HG03432 (cell line): ENCODE measurements at regions not wholly inside any gene's neighbourhood (a gene's known extent, or its start where the extent isn't known, plus 50 kb on each side); places are given as distances from the start of the nearest gene placed in this dataset.

ENCODE experiments used
- ATAC-seq: cut with Tn5 transposase; IDR thresholded peaks from one replicate; pipeline ENCODE4 v1.9.1; 2021; ENCODE audit warnings: mild to moderate bottlenecking, moderate library complexity; ENCODE audit not compliant: unreplicated experiment

DNA sequence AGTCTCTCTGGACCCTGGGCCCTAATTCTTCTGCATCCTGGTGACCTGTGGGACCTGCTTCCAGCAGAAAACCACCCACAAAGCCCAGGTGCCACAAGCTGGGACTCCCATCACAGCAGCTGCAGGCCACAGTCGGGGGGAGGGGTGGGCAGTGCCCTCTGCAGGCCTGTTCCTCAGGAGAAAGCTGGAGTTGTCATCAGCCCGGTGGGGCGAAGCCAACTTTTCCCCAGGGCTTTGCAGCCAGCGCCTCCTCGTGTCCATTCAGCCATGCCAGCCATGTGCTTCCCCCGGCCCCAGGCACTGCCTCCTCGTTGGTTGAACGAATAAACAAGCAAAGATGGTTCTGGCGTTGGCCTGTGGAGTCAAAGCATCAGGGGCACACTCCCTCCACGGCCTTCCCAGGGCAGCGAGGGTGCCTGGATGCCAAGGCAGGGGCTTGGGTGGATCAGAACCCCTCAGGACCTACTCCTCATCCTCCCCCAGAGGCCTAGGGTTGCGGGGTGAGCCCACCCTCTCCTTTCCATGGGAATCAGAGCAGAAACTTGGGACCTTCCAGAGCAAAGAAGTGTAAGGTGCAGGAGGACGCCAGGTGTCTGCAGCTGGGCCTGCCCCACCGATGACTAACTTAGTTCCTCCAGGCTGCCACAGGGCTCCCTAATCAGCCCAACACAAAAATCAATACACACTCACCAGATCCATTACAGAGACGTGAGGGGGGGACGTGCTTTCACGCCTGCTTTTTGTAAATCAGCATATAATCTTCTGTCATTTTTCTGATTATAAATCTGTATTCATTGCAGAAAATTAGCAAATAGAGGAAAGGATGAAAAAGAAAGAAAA, 75.7 kb upstream of the RAB6C start:
- peak; percentile 49 for ATAC-seq

DNA sequence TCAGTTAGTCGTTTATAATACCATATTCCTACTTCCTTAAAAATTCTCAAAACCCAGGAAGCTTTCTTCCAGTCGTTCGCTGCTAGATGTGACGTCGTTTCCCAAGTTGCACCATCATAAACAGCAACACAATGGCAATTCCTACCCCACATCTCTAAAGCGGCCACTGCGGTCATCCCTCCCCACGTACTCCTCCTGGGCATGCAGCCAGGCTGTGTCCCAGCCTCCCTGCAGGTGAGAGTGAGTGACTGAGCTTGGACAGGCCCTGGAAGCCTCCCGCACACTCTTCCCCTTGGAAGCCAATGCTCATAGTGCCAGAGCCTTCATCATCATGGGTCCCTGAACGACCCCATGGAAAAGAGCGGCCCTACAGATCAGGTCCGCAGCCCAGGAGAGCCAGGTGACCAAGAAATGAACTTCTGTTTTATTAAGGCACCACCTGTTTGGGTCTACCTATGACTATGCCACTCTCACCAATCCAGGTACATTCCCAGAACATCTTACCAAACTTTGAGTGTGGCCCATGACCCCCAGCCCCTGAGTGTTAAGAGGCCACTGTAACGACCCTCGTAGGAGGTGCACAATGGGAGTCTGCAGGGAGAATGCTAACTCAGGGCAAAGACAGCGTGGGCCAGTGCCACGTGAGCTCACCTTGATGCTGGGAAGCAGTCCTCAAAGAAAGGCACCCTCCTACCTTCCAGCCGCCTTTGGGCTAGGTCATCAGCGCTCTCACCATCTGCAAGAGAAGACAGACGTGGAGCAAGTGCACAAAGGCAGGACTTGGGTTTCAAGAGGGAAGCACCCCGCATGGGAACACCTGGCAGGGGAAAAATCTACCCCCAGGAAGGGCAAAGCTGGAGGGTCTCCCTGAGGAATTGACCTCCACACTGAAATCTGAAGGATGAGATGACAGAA, 74.7 kb upstream of the RAB6C start:
- no peak for ATAC-seq

GRCh38 chr2:129905664-129906081, 73.8 kb upstream of the RAB6C start:
- no peak for ATAC-seq

GRCh38 chr2:129906139-129906860, 73.2 kb upstream of the RAB6C start:
- ATAC-seq = no peak

DNA sequence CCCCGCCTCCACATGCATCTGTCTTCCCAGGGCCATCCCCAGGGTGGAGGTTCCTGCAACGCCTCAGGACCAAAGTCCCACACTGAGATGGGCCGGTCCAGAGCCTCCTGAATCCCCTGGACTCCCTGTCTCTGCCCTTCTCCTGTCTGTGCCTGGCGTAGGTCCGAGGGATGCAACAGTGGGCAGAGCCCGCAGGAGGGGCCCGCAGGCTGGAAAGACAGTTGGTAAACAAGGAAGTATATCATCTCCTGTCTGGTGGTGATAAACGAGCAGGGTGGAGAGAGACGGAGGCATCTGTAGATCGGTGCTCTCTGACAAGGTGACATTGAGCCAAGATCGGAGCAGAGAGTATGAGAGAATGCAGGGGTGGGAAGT, 72.6 kb upstream of the RAB6C start:
- no peak for ATAC-seq

DNA sequence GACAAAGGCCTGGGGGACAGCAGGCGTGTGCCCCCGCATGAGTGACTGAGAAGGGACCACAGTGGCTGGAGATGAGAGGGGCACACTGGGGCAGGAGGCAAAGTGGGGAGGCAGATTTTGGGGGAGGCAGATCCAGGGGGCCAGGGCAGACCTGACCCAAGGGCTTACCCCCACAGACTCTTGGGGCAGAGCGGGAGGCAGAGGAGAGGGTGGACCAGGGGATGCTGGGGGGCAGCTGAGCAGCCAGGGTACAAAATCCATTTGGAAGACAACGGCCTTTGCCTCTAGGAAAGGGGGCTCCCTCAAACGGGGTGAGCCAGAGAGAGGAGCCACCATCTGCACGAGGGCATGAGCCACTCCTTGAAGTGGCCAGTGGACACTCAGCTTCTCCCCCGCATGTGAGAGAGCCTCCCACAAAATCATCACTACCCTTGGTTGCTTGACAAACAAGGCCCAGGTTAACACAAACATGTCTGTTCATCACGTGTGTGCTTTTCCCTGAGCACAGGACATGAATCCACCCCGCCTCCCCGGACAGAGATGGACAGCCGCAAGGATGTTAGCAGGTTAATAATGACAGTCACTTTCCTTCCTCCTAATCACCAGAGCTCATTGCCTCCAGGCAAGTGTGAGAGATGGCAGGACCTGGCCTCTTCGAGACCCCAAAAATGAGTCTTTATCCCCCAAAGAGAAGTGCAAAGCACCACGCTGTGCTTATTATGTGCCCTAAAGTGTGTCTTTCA, 72.0 kb upstream of the RAB6C start:
- no peak for ATAC-seq

DNA sequence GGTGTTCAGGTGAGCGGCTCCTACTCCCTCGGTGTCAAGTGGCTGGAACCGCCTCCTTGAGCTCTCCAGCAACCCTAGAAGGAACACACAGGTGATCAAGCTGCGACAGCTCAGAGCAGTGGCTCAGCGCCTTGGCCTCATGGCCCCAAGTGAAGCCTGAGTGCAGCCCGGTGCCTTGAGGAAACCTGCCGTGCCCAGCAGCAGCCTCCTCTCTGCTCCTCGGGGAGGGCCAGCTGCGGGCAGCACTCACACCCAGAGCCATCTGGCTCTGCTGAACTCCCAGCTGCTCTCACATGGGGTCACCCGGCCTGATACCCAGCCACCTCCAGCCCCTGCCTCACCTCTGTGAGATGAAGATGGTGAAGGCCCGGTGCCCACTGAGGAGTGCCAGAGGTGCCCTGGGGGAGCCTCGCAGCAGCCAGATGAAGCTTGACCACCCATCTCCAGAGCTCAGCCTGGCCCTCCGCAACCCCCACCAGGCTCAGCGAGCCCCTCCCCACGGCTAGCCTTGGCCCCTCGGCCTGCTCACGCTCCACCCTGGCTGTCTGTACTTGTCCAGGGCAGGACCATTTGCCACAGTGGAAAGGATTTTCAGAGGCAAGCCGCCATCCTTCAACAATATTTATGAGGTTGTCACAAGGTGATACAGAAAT, 70.6 kb upstream of the RAB6C start:
- ATAC-seq = no peak

GRCh38 chr2:129909651-129910418, 69.6 kb upstream of the RAB6C start:
- no peak for ATAC-seq

DNA sequence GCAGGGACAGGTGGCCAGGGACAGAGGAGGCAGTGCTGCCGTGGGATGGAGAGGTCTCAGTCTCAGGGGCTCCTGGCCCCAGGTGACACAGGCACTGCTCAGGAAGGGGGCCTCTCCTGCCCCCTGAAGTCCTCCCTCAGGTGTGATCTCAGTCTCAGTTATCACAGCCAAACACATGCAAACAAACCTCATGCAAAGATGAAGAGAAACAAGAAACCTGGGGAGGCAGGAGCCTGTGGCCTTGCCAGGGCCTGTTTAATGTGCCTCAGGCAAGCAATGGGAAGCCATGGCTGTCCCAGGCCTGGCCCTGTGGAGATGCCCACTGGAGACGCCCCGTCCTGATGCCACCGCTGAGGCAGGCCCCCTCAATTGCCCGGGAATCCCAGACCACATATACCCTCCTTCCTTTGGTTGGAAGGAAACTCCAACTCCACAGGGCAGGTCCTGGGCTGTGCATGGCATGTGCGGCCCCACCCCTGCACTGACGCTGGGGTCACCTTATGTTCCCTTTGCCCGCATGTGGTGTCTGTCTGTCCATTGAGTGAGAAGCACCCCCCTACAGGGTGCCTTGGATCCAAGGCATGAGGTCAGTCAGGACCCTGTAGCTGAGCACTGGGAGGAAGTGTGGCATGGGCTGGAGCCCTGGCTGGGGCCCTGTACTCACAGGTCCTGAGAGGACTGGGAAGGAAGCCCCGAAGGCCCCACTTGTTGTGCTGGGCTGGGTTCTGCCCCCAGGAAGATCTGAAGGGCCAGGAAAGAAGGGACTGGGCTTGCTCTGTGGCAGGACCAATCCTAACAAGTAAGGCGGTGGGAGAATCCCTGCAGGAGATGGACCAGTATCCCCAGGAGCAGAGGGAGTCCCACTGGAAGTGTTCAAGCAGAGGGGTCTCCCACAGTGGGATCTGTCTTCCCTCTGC, 68.8 kb upstream of the RAB6C start:
- ATAC-seq = no peak

DNA sequence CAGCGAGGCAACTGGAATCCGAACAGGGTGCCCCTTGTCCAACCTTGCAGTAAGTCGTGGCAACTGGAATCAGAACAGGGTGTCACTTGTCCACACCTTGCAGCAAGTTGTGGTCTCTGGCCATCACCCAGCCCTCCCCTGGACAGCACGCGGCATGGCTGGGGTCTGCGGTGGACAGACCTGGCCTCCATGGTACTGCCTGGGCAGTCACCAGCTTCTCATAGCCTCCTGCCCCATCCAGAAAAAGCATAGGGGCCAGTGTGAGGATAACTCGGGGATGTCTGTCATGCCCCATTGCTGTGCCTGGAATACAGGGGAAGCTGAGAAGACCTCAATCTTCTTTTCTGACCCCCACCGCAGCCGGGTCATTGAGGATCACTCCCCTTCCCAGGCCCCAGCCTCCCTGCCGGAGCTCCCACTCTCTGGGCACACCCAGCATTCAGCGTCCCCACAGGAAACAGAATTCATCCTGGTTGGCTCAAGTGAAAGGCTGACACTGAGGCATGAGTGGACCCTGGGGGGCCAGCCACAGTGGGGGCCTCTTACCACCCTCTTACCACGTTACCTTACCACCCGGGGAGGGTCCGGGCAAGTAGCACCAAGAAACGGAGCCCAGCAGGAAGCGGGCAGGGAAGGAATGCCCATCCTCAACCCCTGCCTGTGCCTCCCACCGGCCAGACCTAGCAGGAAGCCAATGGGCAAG, 68.0 kb upstream of the RAB6C start:
- no peak for ATAC-seq

DNA sequence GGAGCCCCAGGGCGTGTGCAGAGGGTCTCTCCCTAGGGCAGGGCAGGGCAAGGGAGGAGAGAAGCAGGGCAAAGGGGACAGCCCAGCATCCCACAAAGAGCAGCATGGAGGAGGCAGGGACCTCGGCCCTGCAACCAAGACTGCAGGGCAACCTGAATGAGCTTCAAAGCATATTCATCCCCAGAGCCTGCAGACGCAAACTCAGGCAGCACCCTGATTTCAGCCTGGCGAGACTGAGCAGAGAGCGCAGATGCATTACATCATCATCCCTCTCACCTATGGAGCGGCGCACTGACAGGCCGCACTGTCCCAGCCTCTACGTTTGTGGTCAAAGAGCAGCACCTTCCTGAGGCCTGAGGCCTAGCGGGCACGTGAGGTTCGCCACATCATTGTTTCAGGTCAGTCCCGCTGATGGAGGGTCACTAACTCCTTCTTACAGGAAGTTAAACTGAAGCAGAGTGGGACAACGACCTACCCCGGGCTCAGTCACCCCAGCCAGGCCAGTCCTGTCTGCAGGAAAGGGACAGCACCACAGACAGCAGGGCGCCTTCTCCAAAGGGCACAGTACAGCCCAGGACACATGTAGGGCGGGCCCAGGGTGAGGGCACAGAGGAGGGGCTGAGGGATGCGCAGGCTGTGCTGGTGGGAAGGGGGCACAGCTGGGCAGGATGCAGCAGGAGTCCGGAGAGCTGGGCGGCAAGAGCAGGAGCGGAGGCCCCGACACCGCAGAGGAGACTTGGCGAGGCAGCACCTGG, 67.2 kb upstream of the RAB6C start:
- ATAC-seq = no peak

DNA sequence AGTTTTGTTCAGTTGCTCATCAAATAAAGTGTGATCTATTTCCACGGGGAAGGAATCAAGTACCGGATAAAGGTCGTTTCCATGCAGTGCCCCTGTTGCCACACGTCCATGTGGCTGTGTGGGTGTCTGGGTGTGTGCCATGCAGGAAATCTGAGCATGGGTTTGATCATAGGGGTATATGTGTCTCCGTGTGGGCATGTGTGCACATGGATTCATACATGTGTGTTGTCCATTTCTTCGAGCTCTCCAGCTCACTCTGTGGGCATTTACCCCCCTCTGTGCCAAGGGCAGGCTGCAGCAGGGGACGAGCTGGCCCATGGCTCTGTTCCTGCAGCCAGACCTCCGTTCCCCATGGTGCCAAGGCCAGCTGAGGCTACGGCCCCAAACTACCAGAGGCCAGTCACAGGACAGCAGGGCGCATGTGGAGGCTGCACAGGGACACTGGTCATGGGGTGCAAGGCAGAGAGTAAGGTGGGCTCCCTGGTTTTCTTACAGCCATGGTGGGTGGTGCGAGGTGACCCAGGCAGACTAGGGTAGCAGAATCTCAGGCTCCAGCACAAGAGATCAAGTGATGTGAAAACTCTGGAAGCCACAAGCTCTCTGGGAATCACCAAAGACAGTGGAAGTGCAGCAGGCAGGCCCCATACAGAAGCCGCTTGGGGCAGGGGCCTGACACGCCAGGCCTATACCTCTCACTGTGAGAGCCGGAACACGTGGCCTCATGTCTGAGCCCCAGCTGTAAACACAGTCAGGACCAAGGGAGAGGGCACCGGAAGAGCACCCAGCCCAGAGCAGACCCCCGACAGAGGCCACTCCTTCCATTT, 66.4 kb upstream of the RAB6C start:
- no peak for ATAC-seq

DNA sequence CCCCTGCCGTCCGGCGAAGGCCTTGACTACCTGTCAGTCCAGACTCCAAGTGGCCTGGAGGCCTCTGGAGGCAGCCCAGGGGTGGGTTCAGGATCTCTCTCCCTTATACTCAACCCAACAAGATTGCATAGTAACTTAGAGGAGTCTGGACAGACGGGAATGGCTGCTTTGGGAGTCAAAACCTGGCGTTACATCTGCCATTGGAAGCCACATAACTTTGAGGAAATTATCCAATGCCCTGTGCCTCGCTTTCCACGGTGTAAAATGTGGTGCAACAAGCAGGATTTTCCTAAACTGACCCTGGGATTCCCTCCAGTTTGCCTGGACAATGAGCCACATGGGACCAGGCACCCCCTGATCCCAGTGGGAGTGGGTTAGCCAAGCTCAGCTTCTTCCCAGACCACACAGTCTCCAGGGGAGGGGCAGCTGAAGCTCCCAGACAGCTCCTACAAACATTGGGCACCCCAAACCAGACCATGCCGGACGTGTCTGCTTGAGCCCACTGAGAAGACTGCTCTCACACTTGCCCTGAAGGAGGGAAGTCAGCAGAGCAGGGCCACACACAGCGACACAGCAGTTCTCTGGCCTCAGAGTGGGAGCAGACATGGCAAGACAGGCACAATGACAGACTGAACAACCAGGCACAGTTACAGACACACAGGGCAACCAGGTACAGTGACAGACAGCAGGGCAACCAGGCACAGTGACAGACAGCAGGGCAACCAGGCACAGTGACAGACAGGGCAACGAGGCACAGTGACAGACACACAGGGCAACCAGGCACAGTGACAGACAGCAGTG, 65.6 kb upstream of the RAB6C start:
- ATAC-seq = no peak

DNA sequence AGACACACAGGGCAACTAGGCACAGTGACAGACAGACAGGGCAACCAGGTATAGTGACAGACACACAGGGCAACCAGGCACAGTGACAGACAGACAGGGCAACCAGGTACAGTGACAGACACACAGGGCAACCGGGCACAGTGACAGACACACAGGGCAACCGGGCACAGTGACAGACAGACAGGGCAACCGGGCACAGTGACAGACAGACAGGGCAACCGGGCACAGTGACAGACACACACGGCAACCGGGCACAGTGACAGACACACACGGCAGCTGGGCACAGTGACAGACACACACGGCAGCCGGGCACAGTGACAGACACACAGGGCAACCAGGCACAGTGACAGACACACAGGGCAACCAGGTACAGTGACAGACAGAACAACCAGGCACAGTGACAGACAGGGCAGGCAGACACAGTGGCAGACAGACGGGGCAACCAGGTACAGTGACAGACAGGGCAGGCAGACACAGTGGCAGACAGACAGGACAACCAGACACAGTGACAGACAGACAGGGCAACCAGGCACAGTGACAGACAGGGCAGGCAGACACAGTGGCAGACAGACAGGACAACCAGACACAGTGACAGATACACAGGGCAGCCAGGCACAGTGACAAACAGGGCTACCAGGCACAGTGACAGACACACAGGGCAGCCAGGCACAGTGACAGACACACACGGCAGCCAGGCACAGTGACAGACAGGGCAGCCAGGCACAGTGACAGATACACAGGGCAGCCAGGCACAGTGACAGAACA, 64.7 kb upstream of the RAB6C start:
- no peak for ATAC-seq
